ENCODE measurements at regions not wholly inside any gene's neighbourhood (a gene's known extent, or its start where the extent isn't known, plus 50 kb on each side); places are given as distances from the start of the nearest gene placed in this dataset.

GRCh38 chr13:83940742-83941141 is 58.5 kb upstream of the SLITRK1 start:
- DNase-seq (ENCODE audit: low read depth), result no peak

DNA sequence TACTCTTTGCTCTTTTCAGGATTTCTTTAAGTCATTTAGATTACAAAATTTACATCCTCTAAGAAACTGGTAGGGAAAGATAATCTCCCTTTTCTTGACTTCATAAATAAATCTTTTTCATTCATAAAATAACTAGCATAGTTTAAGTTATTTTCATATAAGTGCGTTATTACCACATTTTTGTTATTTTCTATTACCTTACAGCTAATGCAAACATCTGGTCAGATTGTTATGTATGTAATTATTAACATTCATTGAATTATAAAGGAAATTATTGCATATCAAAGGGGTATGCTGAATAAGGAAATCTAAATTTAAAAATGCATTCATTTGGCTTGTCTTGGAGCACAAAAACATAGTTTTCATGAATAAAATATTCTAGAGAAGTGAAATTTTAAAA is 55.3 kb upstream of the SLITRK1 start:
- no peak for DNase-seq (ENCODE audit: low read depth)

DNA sequence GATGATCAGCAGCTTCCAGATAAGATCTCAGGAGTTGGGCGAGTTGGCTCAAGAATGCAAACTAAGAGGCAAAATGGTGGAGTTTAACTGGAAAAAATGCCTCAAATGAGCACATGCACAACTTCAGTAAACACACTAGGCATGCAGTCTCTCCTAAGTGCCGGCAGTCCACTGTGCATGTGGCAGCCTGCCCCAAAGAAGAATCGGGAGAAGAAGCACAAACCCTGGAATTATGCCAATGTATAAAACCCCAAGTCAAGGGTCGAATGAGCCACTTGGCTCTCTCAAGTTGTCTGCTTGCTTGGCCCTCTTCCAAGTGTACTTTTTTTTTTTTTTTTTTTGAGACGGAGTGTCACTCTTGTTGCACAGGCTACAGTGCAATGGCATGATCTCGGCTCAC is 53.3 kb upstream of the SLITRK1 start:
- DNase-seq (ENCODE audit: low read depth), result no peak

Measured in CMK (cell line).